NK-92 treated with Interleukin-12 subunit alpha and Interleukin-12 subunit beta, amount 100 ng/mL, for 24 hours (cell line): ENCODE measurements at regions not wholly inside any gene's neighbourhood (a gene's known extent, or its start where the extent isn't known, plus 50 kb on each side); places are given as distances from the start of the nearest gene placed in this dataset.

ENCODE experiments used
- DNase-seq: peaks from one replicate; lab custom pipeline; 2025; lab: John Stamatoyannopoulos, UW

GRCh38 chr4:145346081-145346480 lies 135.6 kb upstream of the SMAD1 start:
- DNase-seq: no peak

GRCh38 chr4:145345401-145345800 lies 136.3 kb upstream of the SMAD1 start:
- no peak for DNase-seq

GRCh38 chr4:145341381-145341780 lies 140.3 kb upstream of the SMAD1 start:
- DNase-seq: no peak

GRCh38 chr4:145340071-145340675 lies 141.5 kb upstream of the SMAD1 start:
- no peak for DNase-seq

GRCh38 chr4:145339075-145339725 lies 142.5 kb upstream of the SMAD1 start:
- no peak for DNase-seq

- DNase-seq: no peak
These were observed 143.1 kb upstream of the SMAD1 start for GRCh38 chr4:145338568-145338967.

GRCh38 chr4:145337391-145337790 lies 144.3 kb upstream of the SMAD1 start:
- no peak for DNase-seq

GRCh38 chr4:145333786-145334185 lies 147.9 kb upstream of the SMAD1 start:
- no peak for DNase-seq

- no peak for DNase-seq
These were observed 146.1 kb upstream of the OTUD4 start for GRCh38 chr4:145326491-145326890.

GRCh38 chr4:145324161-145324560 lies 143.8 kb upstream of the OTUD4 start:
- DNase-seq: no peak

GRCh38 chr4:145320294-145320693 lies 139.9 kb upstream of the OTUD4 start:
- DNase-seq: no peak

GRCh38 chr4:145319751-145320150 lies 139.4 kb upstream of the OTUD4 start:
- DNase-seq: no peak

GRCh38 chr4:145316897-145317574 lies 136.6 kb upstream of the OTUD4 start:
- DNase-seq: no peak

GRCh38 chr4:145315811-145316225 lies 135.4 kb upstream of the OTUD4 start:
- no peak for DNase-seq

GRCh38 chr4:145308598-145308997 lies 128.2 kb upstream of the OTUD4 start:
- DNase-seq: no peak

- DNase-seq: no peak
These were observed 127.5 kb upstream of the OTUD4 start for GRCh38 chr4:145307763-145308430.

- DNase-seq: no peak
These were observed 126.7 kb upstream of the OTUD4 start for GRCh38 chr4:145307120-145307519.

- no peak for DNase-seq
These were observed 122.3 kb upstream of the OTUD4 start for GRCh38 chr4:145302725-145303124.

GRCh38 chr4:145301386-145302080 lies 121.1 kb upstream of the OTUD4 start:
- no peak for DNase-seq

- DNase-seq: no peak
These were observed 119.1 kb upstream of the OTUD4 start for GRCh38 chr4:145299380-145300076.

- DNase-seq: no peak
These were observed 118.5 kb upstream of the OTUD4 start for GRCh38 chr4:145298885-145299284.

GRCh38 chr4:145297556-145297955 lies 117.2 kb upstream of the OTUD4 start:
- no peak for DNase-seq
